Lower lobe of right lung (tissue), 2 donors: ENCODE measurements at regions not wholly inside any gene's neighbourhood (a gene's known extent, or its start where the extent isn't known, plus 50 kb on each side); places are given as distances from the start of the nearest gene placed in this dataset.
"Not testable (repeated sequence)": the region's sequence is repeated elsewhere in the genome, so short reads cannot be mapped to it uniquely, and the experiment has no call there.

Experiments used
- ATAC-seq, 2 donors: fragments of 200-7000 bp; cut with Tn5 transposase; one replicate each; pipeline ENCODE4 v1.9.1; 2020 to 2022; ENCODE audit warnings: mild to moderate bottlenecking in 2 of 2, moderate library complexity in 2 of 2
- DNase-seq: peaks from one replicate; pipeline ENCODE4 v3.0.0-alpha.2; 2020
- H3K27ac ChIP-seq: fragments of 200-600 bp; one replicate; pipeline ENCODE4 v1.8.0; 2022
- H3K27me3 ChIP-seq: fragments of 200-600 bp; one replicate; pipeline ENCODE4 v1.8.0; 2022; ENCODE audit warnings: low read depth
- H3K36me3 ChIP-seq: fragments of 200-600 bp; one replicate; pipeline ENCODE4 v1.8.0; 2022; ENCODE audit warnings: mild to moderate bottlenecking
- H3K4me1 ChIP-seq: fragments of 200-600 bp; one replicate; pipeline ENCODE4 v1.8.0; 2022
- H3K4me3 ChIP-seq: fragments of 200-600 bp; one replicate; pipeline ENCODE4 v1.8.0; 2022; ENCODE audit warnings: mild to moderate bottlenecking
- H3K9me3 ChIP-seq: fragments of 200-600 bp; one replicate; pipeline ENCODE4 v1.8.0; 2022
- CTCF ChIP-seq: fragments of 200-600 bp; IDR thresholded peaks from one replicate; pipeline ENCODE4 v1.8.0; 2022; ENCODE audit warnings: antibody characterized with exemption, mild to moderate bottlenecking
- intact Hi-C: fragments of 100-400 bp; cut with DNase I; formaldehyde crosslinking; loops from one replicate; pipeline ENCODE4 v1.11.0; 2022
- donor health status: DM: no; HTN: yes; CAD: no; lungs with severe emphysema.

- Histone ChIP-seq H3K4me1 (no peaks in the 10 kb centered on the region), H3K36me3 (no peaks in the 10 kb centered on the region), H3K27me3 (no peaks in the 10 kb centered on the region), H3K4me3 (no peak overlapping the region), H3K27ac (no peak overlapping the region), H3K9me3 (no peaks in the 10 kb centered on the region)
- DNase-seq, result no peak
- intact Hi-C loops, result no loop called here
- ATAC-seq, result no peak
- no peak for TF ChIP-seq CTCF
Observed at GRCh38 chr5:118511846-118512245, 476.5 kb downstream of the DTWD2 start.

- no peak for ATAC-seq
- peaks cover 4% of the 10 kb centered on the region for H3K9me3 ChIP-seq
- no peak for DNase-seq
- H3K36me3 ChIP-seq, result no peaks in the 10 kb centered on the region
- no peak overlapping the region for H3K27ac ChIP-seq
- no peaks in the 10 kb centered on the region for H3K27me3 ChIP-seq
- no peak for TF ChIP-seq CTCF
- no peaks in the 10 kb centered on the region for H3K4me1 ChIP-seq
- intact Hi-C loops, result no loop called here
- H3K4me3 ChIP-seq, result no peak overlapping the region
Observed at GRCh38 chr5:118506217-118506852, 482.0 kb downstream of the DTWD2 start.

- ATAC-seq, H3K36me3 ChIP-seq, H3K4me1 ChIP-seq, H3K4me3 ChIP-seq, intact Hi-C loops, H3K27ac ChIP-seq, H3K9me3 ChIP-seq, DNase-seq, H3K27me3 ChIP-seq: not testable (repeated sequence)
Observed at GRCh38 chr5:118502232-118502631, 486.1 kb downstream of the DTWD2 start.

DNA sequence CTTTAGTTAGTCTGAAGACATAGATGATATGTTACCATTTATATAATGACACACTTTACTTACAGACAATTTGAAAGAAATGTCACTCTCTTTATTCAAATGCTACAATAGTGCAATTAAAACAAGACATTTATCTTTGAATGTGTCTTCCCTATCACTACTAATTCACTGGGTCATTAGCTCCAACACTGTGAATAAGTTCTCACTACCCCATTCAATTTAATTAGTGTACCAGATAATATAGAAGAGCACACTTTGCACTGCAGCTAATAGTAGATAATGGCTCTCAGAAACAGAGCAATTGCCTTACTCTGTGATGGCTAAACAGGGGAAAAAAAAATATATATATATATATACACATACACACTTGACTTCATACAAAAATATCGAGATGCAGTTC, 497.0 kb downstream of the DTWD2 start:
- no peak for ATAC-seq
- no peak for TF ChIP-seq CTCF
- Histone ChIP-seq H3K4me1 (no peaks in the 10 kb centered on the region), H3K27me3 (no peaks in the 10 kb centered on the region), H3K27ac (no peak overlapping the region), H3K4me3 (no peak overlapping the region), H3K9me3 (no peaks in the 10 kb centered on the region), H3K36me3 (no peaks in the 10 kb centered on the region)
- DNase-seq, result no peak
- intact Hi-C loops, result no loop called here

DNA sequence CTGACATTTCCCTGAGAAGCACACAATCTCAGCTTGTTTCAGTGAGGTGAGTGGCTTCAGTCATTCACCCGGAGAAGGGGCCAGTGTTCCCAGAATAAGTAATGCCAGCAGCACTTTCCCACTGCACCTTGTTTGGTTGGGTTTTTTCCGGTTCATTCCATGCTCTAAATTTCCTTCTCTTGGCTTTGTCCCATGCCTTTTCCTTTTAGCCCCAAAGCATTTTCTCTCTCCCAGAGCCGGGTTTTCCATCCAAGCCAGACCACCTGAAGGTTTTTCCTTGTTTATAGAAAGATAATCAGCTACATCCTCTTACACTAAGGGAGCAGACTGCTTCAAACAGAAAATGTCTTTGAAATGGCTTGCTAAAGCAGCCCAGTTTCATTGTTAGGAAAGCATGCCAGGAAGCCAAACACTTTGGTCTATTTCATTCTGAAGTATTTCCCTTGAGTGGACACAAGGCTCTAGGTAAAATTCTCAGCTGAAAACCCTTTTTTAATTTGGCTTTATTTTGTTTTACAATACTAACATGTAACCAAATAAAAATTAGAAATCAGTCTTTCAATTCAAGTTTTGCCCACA, 501.6 kb downstream of the DTWD2 start:
- no peak for DNase-seq
- no peaks in the 10 kb centered on the region for H3K9me3 ChIP-seq
- H3K4me1 ChIP-seq, result no peaks in the 10 kb centered on the region
- H3K36me3 ChIP-seq, result no peaks in the 10 kb centered on the region
- TF ChIP-seq CTCF, result no peak
- ATAC-seq, result no peak
- H3K27ac ChIP-seq, result no peak overlapping the region
- H3K27me3 ChIP-seq, result no peaks in the 10 kb centered on the region
- intact Hi-C loops, result no loop called here
- H3K4me3 ChIP-seq, result no peak overlapping the region

DNA sequence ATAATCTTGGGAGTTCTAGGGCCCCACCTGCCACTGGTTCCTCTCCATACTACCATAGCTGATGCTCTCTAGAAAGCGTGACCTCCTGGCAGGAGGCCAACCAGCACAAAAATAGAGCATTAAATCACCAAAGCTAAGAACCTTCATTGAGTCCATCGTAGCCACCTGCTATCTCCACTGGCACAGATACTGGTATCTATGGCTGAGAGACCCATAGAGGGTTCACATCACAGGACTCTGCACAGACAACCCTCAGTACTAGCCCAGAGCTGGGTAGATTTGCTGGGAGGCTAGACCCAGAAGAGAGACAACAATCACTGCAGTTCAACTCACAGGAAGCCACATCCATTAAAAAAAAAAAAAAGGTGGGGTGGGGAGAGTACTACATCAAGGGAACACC, 509.1 kb downstream of the DTWD2 start:
- intact Hi-C loops, result no loop called here

More for the DNA sequence above, 509.1 kb downstream of the DTWD2 start:
- Histone ChIP-seq H3K4me3 (no peak overlapping the region), H3K4me1 (no peaks in the 10 kb centered on the region), H3K27me3 (no peaks in the 10 kb centered on the region), H3K27ac (no peak overlapping the region), H3K36me3 (no peaks in the 10 kb centered on the region), H3K9me3 (peaks cover 4% of the 10 kb centered on the region)
- DNase-seq (no peak), ATAC-seq (no peak)
- TF ChIP-seq CTCF, result no peak
